HG02884 (cell line): ENCODE measurements at regions not wholly inside any gene's neighbourhood (a gene's known extent, or its start where the extent isn't known, plus 50 kb on each side); places are given as distances from the start of the nearest gene placed in this dataset.
"Not testable (repeated sequence)": the region's sequence is repeated elsewhere in the genome, so short reads cannot be mapped to it uniquely, and the experiment has no call there.

Experiments used
- ATAC-seq: cut with Tn5 transposase; IDR thresholded peaks from one replicate; pipeline ENCODE4 v1.9.1; 2021; ENCODE audit warnings: mild to moderate bottlenecking, moderate library complexity; ENCODE audit not compliant: unreplicated experiment

GRCh38 chr18:29488617-29489016 is 1311.7 kb upstream of the CDH2 start:
- no peak for ATAC-seq

DNA sequence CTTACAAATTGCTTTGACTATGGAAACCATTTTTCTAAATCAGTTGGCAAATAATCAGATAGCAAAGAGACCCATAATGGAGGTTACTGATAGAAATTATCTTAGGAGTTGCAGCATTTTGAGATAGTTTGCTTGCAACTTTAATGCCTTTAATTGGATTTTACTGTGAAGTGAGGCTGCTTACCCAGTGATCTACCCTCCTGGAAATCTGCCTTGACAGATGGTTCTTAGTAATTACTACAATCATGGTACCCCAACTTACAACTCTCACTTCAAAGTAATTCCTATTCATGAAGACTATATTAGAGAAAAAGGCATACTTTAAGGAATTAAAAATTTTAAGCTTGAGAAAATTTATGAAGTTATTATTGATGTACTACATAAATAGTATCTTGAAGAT is 1288.6 kb upstream of the CDH2 start:
- ATAC-seq, result no peak

DNA sequence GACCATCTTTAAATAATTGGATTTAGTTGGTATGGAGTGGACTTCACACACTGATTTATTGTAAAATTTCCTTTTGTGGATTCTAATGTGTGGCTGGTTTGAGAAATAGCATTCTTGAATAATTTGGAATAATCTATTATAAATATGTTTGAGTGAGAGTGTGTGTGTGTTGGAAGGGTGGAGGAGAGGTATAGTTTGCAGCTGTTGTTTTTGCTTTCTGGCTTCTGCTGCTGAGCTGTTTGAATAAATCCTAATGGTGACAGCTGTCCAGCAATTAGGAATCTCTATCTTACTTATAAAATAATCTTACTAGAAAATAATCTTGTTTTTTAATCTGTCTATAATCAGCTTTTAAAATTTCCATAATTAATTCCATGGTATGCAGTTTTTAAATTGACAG is 1283.0 kb upstream of the CDH2 start:
- no peak for ATAC-seq

DNA sequence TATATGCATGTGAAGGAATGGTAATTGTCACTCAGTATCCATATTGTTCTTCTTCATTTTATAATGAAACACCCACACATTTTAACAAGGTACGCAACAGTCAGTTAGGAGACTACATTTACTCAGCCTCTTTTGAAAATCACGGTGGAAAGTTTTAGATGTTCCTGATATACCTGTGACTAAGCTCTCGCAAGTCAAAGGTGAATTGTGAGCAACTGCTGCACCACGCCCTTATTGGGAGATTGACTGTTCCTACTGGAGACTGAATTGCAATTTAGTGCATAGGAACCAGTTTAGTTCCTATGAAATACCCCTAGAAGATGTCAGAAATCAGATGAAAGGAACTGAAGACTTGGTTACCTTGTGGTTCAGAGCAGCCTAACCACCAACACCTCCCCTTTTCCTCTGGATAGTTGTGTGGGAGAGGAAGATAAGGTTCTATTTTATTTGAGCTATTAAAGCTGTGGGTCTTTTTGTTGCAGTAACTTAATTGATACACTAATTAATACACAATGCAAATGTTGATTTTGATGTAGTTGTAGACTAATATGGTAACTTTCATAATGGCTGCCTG is 1280.5 kb upstream of the CDH2 start:
- ATAC-seq, result no peak

DNA sequence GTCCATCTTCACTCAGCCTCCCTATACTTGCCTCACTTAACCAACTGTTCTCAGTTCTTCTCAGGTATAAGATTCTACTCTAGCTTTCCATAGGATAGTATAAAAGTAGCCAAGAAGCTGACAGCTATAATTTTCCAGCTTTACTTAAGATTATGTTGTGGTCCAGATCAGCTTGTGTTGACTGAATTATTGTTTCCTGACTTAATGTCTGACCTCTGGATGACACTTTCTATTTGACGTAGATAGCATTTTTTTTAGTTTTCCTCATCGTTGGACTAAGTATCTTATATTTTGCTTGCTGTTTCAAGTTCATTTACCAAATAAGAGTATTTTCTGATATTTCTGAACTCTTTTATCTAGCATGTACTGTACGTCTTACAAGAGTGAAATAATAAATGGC is 1272.5 kb upstream of the CDH2 start:
- no peak for ATAC-seq

- ATAC-seq, result no peak
Observed at GRCh38 chr18:29439398-29439797, 1262.5 kb upstream of the CDH2 start.

DNA sequence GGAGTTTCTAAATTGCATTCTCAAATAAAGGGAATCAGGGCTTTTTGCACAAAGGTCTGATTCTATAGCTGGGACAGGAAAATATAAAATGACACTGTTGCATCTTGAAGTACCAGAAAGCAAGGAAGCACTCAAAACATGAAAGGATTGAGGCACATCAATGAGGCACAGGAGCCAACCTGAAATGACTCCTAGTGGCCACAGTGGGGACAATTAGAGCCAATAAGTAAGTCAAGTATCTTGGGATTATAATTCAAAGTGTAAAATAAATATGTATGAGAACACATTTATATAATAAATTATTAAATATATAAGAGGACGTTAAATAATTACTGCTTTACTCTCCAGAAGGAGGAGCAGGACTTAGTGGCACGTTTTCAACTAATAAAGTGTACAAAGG is 1259.5 kb upstream of the CDH2 start:
- ATAC-seq, result no peak

GRCh38 chr18:29434650-29435049 is 1257.7 kb upstream of the CDH2 start:
- no peak for ATAC-seq

GRCh38 chr18:29430416-29430815 is 1253.5 kb upstream of the CDH2 start:
- ATAC-seq, result no peak

- ATAC-seq, result no peak
Observed at GRCh38 chr18:29418136-29418535, 1241.2 kb upstream of the CDH2 start.

DNA sequence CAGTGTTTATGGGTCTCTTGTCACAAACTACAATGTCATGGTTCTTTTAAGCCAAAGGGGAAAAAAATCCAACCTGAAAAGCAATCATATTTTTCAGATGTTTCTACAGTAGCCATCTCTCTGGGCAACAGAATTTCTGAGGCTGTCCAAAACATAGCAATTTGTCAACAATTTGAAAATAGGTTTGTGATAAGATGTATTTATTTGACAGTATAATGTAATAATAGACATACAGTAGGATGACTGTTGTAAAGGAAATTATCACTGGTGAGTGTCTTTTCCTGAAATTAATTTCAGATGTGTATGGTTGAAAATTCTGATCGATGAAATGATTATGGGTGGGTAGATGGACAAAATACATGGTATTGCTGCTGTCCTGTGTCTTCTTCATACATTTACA is 1230.1 kb upstream of the CDH2 start:
- no peak for ATAC-seq

DNA sequence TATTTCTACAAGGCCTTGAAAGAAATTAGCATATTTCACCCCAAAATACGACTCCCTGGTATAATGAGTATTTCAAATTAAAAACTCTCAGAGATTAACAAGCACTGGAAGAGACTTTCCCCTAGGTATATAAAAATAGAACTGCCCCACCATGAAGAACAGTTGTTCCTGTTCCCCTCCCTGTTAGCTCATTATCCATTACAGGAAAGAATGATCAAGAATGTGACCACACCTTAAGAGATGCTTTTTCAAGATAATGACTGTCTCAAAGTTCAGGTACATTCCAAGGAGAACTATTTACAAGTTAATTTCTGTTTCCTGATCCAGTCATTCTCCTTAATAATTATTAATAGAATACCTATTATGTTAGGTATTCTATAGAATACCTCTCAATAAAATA is 1220.6 kb upstream of the CDH2 start:
- no peak for ATAC-seq

- peak; percentile 80 for ATAC-seq
Observed at GRCh38 chr18:29383311-29384273, 1206.7 kb upstream of the CDH2 start.

DNA sequence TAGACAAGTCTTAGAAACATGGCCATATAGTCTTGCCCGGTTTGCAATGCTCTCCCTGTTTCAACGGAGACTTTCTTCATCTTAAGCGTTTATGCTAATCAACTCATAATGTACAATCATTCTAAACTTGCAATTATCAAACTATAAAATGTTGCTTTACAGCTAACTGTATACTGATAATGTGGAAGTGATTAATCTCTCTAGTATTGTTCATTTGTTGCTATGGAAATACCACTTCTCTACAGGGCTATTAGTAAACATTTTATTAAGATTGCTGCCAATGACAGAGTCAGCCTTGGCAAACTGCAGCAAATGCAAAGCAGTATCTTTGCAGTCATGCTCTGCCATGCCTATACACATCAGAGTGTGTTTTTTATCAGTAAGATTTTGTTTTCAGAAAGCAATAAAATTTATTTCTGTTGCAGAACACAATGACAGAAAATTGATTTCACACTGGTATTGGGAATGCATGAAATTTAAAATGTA is 1201.8 kb upstream of the CDH2 start:
- ATAC-seq, result no peak

- no peak for ATAC-seq
Observed at GRCh38 chr18:29377346-29377745, 1200.4 kb upstream of the CDH2 start.

DNA sequence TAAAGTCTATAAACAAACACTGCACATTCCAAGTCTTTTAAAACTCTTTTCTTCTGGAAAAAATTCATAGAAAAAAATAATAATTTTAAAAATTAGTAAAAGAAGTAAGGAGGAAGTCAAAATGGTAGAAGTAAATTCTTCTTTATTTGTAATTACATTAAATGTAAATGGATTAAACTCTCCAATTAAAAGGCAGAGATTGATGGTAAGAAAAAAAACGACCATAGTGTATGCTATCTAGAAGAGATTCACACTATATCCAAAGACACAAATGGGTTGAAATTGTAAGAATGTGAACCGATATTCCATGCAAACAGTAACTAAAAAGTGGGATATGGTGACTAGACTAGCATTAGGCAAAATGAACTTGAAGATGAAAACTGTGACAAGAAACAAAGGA is 1196.1 kb upstream of the CDH2 start:
- ATAC-seq, result no peak

GRCh38 chr18:29361843-29362242 is 1184.9 kb upstream of the CDH2 start:
- ATAC-seq, result no peak

DNA sequence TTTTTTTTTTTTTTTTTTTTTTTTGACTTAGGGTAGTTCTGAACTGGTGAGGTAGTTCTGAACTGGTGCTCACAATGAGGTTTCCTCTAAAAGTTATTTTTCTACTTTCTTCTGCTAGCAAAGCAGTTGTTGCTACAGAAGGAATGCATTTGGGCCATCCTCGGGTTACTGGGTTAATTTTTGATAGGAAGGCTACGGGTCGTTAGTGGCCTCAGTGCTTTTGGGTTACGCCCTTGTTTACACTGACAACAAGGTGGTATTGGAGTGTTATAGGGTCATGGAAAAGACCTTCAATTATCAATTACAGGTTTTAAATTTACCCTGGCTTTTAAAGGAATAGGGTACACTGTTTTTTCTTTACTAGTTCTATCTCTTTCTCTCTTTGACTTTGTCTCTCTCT is 1183.7 kb upstream of the CDH2 start:
- not testable (repeated sequence) for ATAC-seq

DNA sequence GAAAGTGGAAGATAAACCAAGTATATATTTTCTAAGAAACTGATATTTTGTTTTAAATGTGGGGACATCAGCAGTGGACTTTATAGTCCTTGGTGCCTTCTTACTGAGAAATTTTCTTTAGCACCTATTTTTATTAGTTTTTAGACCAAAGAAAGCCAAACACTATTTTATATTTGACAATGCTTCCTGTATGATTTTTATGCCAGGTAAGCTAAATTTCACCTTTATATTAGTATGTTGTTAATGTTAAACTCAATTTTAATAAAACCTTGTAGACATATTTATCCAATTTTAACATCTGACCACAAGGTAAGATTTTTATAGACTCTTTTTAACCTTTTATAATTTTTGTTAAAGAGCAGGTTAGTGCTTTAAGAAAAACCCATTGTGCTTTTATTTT is 1182.3 kb upstream of the CDH2 start:
- ATAC-seq, result not testable (repeated sequence)

DNA sequence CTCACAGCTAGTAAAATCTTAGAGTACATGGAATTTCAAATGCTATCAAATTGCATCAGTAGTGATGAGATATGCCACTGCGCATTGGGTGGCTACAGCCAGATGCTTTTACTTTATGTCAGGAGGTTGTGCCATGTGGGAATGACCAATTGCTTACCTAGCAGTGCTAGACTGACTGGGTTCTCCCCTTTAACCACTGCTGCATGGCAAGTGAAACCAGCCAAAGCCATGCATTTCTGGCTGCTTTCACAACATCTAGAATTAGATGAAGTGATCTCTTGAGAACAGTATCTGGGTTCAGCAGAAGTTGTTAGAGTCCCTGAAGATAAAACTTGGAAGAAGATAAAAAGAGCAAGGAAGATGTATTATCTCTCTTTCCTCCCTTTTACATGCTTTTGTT is 1174.2 kb upstream of the CDH2 start:
- no peak for ATAC-seq

GRCh38 chr18:29328932-29329331 is 1152.0 kb upstream of the CDH2 start:
- ATAC-seq, result no peak

- ATAC-seq, result no peak
Observed at GRCh38 chr18:29326214-29326613, 1149.3 kb upstream of the CDH2 start.
